ENCODE measurements at regions not wholly inside any gene's neighbourhood (a gene's known extent, or its start where the extent isn't known, plus 50 kb on each side); places are given as distances from the start of the nearest gene placed in this dataset.
A peak's percentile ranks its signal among the peaks of the same experiment; 100 is the strongest.
"Not testable (repeated sequence)": the region's sequence is repeated elsewhere in the genome, so short reads cannot be mapped to it uniquely, and the experiment has no call there.

DNA sequence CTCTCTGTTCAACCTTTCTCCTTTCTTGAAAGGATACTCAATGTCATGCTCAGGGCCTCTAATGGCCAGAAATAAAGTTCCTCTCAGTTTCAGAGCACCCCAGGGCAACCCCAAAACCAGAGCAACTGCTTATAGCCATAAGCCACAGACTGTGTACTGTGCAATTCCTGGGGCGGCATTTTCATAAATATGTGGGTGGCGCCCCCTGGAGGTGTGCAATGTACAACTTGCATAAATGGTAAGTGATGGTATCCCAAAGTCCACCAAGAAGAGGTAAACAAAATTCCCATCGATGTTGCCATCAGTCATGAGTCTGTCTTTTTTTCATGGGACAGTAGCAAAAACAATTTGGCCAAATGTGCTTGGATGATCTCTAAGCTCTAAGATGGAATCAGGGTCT, 108.4 kb upstream of the ROPN1B start:
- H3K9me2 ChIP-seq (replicated peaks; ENCODE audit: insufficient read depth, low read length); H4K20me1 ChIP-seq (ENCODE audit: insufficient read depth, low read length); H3F3A ChIP-seq (ENCODE audit: insufficient read depth, low read length); H2AFZ ChIP-seq (ENCODE audit: low read length); DNase-seq; H3K9me3 ChIP-seq (replicated peaks; ENCODE audit: insufficient read depth, low read length); H3K27me3 ChIP-seq (replicated peaks; ENCODE audit: insufficient read depth, low read length); H3K4me3 ChIP-seq (ENCODE audit: low read length); H3K79me2 ChIP-seq (ENCODE audit: low read length); H3K9ac ChIP-seq (ENCODE audit: low read length); H3K36me3 ChIP-seq (replicated peaks; ENCODE audit: insufficient read depth, low read length): not testable (repeated sequence)
- Histone ChIP-seq H3K27ac (ENCODE audit: low read length) (peak overlapping the region; percentile 63; the same call in 1 of the 2 replicates), H3K4me2 (ENCODE audit: low read depth, low read length) (0 out of 2 replicates have a peak overlapping the region, but pooled peaks have one; percentile 33), H3K4me1 (ENCODE audit: low read length) (peaks cover 13% of the 10 kb centered on the region; the same call in 1 of the 2 replicates)
- TF ChIP-seq, protein P1, sequence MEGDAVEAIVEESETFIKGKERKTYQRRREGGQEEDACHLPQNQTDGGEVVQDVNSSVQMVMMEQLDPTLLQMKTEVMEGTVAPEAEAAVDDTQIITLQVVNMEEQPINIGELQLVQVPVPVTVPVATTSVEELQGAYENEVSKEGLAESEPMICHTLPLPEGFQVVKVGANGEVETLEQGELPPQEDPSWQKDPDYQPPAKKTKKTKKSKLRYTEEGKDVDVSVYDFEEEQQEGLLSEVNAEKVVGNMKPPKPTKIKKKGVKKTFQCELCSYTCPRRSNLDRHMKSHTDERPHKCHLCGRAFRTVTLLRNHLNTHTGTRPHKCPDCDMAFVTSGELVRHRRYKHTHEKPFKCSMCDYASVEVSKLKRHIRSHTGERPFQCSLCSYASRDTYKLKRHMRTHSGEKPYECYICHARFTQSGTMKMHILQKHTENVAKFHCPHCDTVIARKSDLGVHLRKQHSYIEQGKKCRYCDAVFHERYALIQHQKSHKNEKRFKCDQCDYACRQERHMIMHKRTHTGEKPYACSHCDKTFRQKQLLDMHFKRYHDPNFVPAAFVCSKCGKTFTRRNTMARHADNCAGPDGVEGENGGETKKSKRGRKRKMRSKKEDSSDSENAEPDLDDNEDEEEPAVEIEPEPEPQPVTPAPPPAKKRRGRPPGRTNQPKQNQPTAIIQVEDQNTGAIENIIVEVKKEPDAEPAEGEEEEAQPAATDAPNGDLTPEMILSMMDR (IDR thresholded peaks at IDR 0.05; ENCODE audit: low read length) = peak; percentile 36; the same call in 1 of the 2 replicates

DNA sequence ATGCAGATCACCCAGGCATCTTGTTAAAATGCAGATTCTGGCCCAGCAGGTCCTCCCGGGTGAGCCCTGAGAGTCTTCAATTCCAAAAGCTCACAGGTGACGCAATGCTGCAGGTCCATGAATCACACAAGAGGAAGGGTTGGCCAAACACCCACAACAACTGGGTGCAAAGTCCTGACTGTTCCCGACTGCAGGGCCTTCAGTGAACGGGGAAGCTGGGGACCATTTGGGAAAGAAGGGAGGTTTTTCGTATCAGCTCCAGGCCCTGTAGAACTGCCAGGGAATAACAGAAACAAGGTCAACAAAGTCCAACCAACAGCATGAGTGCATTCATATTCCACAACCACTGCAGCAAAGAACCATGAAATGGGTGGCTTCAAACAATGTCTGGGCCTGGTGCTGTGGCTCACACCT, 106.1 kb upstream of the ROPN1B start:
- not testable (repeated sequence) for H3K9me3 ChIP-seq (replicated peaks; ENCODE audit: insufficient read depth, low read length); H3K36me3 ChIP-seq (replicated peaks; ENCODE audit: insufficient read depth, low read length); H3K9ac ChIP-seq (ENCODE audit: low read length); H3K9me2 ChIP-seq (replicated peaks; ENCODE audit: insufficient read depth, low read length); H3K4me2 ChIP-seq (ENCODE audit: low read depth, low read length); H3K27me3 ChIP-seq (replicated peaks; ENCODE audit: insufficient read depth, low read length); H4K20me1 ChIP-seq (ENCODE audit: insufficient read depth, low read length); H2AFZ ChIP-seq (ENCODE audit: low read length); H3K79me2 ChIP-seq (ENCODE audit: low read length); H3K27ac ChIP-seq (ENCODE audit: low read length); H3F3A ChIP-seq (ENCODE audit: insufficient read depth, low read length); DNase-seq; H3K4me3 ChIP-seq (ENCODE audit: low read length)
- peaks cover 13% of the 10 kb centered on the region; the same call in 1 of the 2 replicates for H3K4me1 ChIP-seq (ENCODE audit: low read length)

DNA sequence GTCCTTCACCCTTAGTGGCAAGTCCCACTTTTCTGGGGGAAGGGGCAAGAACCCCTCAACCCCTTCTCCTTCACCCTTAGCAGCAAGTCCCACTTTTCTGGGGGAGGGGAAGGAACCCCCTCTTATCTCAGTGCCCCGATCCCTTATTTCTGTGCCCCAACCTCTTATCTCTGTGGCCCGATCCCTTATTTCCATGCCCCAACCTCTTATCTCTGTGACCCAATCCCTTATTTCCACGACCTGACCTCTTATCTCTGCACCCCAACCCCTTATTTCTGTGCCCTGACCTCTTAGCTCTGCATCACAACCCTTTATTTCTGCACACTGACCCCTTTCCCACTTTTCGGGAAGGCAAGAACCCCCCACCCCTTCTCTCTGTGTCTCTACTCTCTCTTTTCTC, 104.4 kb upstream of the ROPN1B start:
- not testable (repeated sequence) for H3K9me2 ChIP-seq (replicated peaks; ENCODE audit: insufficient read depth, low read length); H3F3A ChIP-seq (ENCODE audit: insufficient read depth, low read length); H2AFZ ChIP-seq (ENCODE audit: low read length); H3K9me3 ChIP-seq (replicated peaks; ENCODE audit: insufficient read depth, low read length); H3K9ac ChIP-seq (ENCODE audit: low read length); H3K4me3 ChIP-seq (ENCODE audit: low read length); H3K4me2 ChIP-seq (ENCODE audit: low read depth, low read length); H4K20me1 ChIP-seq (ENCODE audit: insufficient read depth, low read length); H3K79me2 ChIP-seq (ENCODE audit: low read length); H3K27ac ChIP-seq (ENCODE audit: low read length); H3K27me3 ChIP-seq (replicated peaks; ENCODE audit: insufficient read depth, low read length); DNase-seq; H3K36me3 ChIP-seq (replicated peaks; ENCODE audit: insufficient read depth, low read length)
- peaks cover 13% of the 10 kb centered on the region; the same call in 1 of the 2 replicates for H3K4me1 ChIP-seq (ENCODE audit: low read length)

DNA sequence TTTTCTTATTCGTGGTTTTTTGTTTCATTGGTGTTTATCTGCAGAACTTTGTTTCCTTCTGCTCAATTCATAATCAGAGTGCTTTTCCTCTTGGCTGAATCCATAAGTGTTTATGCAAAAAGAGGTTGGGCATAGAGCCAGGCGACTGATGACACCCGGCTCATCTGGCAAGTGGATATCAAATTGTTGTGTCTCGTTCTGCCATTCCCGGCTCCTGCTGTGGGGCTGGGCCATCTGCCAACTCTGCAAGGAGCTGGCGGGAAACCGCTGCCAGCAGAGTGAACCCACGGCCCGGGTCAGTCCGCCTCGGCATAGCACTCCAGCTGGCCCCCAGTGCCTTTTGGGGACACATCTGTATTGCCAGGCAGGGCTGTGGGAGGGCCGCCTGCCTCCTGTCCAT, 83.0 kb upstream of the ROPN1B start:
- H3F3A ChIP-seq (ENCODE audit: insufficient read depth, low read length); H3K9me3 ChIP-seq (replicated peaks; ENCODE audit: insufficient read depth, low read length); H3K27ac ChIP-seq (ENCODE audit: low read length); H3K36me3 ChIP-seq (replicated peaks; ENCODE audit: insufficient read depth, low read length); H3K79me2 ChIP-seq (ENCODE audit: low read length); H3K9me2 ChIP-seq (replicated peaks; ENCODE audit: insufficient read depth, low read length); H3K27me3 ChIP-seq (replicated peaks; ENCODE audit: insufficient read depth, low read length); H4K20me1 ChIP-seq (ENCODE audit: insufficient read depth, low read length); H3K4me3 ChIP-seq (ENCODE audit: low read length); DNase-seq; H2AFZ ChIP-seq (ENCODE audit: low read length); H3K9ac ChIP-seq (ENCODE audit: low read length); H3K4me1 ChIP-seq (ENCODE audit: low read length); H3K4me2 ChIP-seq (ENCODE audit: low read depth, low read length): not testable (repeated sequence)

DNA sequence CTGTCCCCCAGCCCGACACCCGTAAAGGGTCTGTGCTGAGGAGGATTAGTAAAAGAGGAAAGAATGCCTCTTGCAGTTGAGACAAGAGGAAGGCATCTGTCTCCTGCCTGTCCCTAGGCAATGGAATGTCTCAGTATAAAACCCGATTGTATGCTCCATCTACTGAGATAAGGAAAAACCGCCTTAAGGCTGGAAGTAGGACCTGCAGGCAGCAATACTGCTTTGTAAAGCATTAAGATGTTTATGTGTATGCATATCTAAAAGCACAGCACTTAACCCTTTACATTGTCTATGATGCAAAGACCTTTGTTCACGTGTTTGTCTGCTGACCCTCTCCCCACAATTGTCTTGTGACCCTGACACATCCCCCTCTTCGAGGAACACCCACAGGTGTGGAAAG, 69.8 kb upstream of the ROPN1B start:
- not testable (repeated sequence) for H3K4me1 ChIP-seq (ENCODE audit: low read length); H3F3A ChIP-seq (ENCODE audit: insufficient read depth, low read length); DNase-seq; H3K27me3 ChIP-seq (replicated peaks; ENCODE audit: insufficient read depth, low read length); H3K4me3 ChIP-seq (ENCODE audit: low read length); H2AFZ ChIP-seq (ENCODE audit: low read length); H3K27ac ChIP-seq (ENCODE audit: low read length); H3K9me2 ChIP-seq (replicated peaks; ENCODE audit: insufficient read depth, low read length); H3K9ac ChIP-seq (ENCODE audit: low read length); H3K36me3 ChIP-seq (replicated peaks; ENCODE audit: insufficient read depth, low read length); H3K79me2 ChIP-seq (ENCODE audit: low read length); H4K20me1 ChIP-seq (ENCODE audit: insufficient read depth, low read length); H3K4me2 ChIP-seq (ENCODE audit: low read depth, low read length); H3K9me3 ChIP-seq (replicated peaks; ENCODE audit: insufficient read depth, low read length)

DNA sequence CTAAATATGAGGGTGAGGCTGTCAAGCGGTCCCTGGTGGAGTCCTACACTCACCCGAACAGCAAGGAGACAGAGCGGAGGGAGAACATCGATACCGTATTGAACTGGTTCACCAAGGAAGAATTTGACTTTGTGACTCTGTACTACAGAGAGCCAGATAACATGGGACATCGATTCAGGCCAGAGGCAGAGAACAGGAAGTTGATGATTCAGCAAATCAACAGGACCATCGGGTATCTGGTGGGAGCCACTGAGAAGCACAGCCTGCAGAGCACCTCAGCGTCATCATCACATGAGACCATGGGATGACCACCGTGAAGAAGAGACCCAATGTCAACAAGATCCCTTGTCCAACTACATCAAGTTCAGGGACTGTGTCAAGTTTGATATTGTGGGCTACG, 67.5 kb upstream of the ROPN1B start:
- H3K27me3 ChIP-seq (replicated peaks; ENCODE audit: insufficient read depth, low read length); H3K9ac ChIP-seq (ENCODE audit: low read length); H3F3A ChIP-seq (ENCODE audit: insufficient read depth, low read length); H4K20me1 ChIP-seq (ENCODE audit: insufficient read depth, low read length); H3K36me3 ChIP-seq (replicated peaks; ENCODE audit: insufficient read depth, low read length); H3K79me2 ChIP-seq (ENCODE audit: low read length); H3K9me3 ChIP-seq (replicated peaks; ENCODE audit: insufficient read depth, low read length); H3K9me2 ChIP-seq (replicated peaks; ENCODE audit: insufficient read depth, low read length); H2AFZ ChIP-seq (ENCODE audit: low read length); H3K4me1 ChIP-seq (ENCODE audit: low read length); H3K4me2 ChIP-seq (ENCODE audit: low read depth, low read length); H3K4me3 ChIP-seq (ENCODE audit: low read length); H3K27ac ChIP-seq (ENCODE audit: low read length); DNase-seq: not testable (repeated sequence)

DNA sequence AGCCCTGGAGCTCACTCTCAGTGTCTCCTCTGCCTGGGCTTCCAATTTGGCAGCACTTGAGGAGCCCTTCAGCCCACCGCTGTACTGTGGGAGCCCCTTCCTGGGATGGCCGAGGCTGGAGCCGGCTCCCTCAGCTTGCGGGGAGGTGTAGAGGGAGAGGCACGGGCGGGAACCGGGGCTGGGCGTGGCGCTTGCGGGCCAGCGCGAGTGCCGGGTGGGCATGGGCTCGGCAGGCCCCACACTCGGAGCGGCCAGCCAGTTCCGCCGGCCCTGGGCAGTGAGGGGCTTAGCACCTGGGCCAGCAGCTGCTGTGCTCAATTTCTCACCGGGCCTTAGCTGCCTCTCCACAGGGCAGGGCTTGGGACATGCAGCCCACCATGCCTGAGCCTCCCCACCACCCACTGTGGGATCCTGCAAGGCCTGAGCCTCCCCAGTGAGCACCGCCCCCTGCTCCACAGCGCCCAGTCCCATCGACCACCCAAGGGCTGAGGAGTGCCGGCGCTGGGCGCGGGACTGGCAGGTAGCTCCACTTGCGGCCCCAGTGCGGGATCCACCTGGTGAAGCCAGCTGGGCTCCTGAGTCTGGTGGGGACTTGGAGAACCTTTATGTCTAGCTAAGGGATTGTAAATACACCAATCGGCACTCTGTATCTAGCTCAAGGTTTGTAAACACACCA, 65.1 kb upstream of the ROPN1B start:
- H3F3A ChIP-seq (ENCODE audit: insufficient read depth, low read length) = not testable (repeated sequence)

More for the DNA sequence above, 65.1 kb upstream of the ROPN1B start:
- H3K9ac ChIP-seq (ENCODE audit: low read length); H3K27me3 ChIP-seq (replicated peaks; ENCODE audit: insufficient read depth, low read length); H3K79me2 ChIP-seq (ENCODE audit: low read length); H3K9me2 ChIP-seq (replicated peaks; ENCODE audit: insufficient read depth, low read length); H3K9me3 ChIP-seq (replicated peaks; ENCODE audit: insufficient read depth, low read length); H3K27ac ChIP-seq (ENCODE audit: low read length); H3K4me2 ChIP-seq (ENCODE audit: low read depth, low read length); H3K4me1 ChIP-seq (ENCODE audit: low read length); H4K20me1 ChIP-seq (ENCODE audit: insufficient read depth, low read length); H3K4me3 ChIP-seq (ENCODE audit: low read length); H3K36me3 ChIP-seq (replicated peaks; ENCODE audit: insufficient read depth, low read length); DNase-seq; H2AFZ ChIP-seq (ENCODE audit: low read length): not testable (repeated sequence)
